ENCODE measurements at regions not wholly inside any gene's neighbourhood (a gene's known extent, or its start where the extent isn't known, plus 50 kb on each side); places are given as distances from the start of the nearest gene placed in this dataset.

DNA sequence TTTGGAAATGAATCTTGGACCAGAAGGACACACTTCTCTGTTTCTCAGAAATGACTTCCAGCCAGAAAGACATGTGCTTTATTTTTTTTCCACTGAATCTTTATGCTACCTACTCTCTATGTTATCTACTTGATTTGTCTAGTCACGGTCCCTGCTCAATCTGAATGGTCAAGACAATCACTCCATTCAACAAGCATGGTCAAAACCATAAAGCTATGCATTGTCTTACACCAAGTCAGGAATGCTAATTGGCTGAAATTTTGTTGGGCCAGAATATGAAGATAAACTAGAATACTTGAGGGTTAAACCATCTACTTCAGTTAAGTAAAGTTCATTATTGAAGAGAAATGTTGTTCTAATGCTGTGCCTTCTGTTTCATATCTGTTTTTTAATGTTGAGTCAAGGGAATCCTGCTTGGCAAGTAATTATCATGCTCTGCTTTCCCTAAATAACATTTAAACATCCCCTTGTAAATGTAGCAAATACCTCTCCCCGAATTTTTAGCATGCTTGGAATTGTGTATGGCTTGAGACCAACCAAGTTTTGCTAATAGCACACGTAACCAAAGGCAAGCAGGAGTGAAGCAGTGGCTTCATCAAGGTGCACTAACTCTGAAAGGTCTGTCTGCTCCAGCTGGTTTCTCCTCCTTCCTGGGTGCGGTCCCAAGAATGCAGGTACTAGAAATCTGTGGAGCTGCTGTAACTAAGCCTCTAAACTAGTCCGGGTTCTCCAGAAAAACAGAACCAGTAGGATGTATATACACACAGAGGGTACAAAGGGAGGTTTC, 190.3 kb upstream of the CDYL start:
- DNase-seq (ENCODE audit: low read depth), result no peak
- TF ChIP-seq, protein P1, sequence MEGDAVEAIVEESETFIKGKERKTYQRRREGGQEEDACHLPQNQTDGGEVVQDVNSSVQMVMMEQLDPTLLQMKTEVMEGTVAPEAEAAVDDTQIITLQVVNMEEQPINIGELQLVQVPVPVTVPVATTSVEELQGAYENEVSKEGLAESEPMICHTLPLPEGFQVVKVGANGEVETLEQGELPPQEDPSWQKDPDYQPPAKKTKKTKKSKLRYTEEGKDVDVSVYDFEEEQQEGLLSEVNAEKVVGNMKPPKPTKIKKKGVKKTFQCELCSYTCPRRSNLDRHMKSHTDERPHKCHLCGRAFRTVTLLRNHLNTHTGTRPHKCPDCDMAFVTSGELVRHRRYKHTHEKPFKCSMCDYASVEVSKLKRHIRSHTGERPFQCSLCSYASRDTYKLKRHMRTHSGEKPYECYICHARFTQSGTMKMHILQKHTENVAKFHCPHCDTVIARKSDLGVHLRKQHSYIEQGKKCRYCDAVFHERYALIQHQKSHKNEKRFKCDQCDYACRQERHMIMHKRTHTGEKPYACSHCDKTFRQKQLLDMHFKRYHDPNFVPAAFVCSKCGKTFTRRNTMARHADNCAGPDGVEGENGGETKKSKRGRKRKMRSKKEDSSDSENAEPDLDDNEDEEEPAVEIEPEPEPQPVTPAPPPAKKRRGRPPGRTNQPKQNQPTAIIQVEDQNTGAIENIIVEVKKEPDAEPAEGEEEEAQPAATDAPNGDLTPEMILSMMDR (IDR thresholded peaks at IDR 0.05; ENCODE audit: insufficient read depth, low read depth, low read length), result no peak
- Histone ChIP-seq H3K36me3 (ENCODE audit: control insufficient read depth, insufficient read depth, low read length) (no peaks in the 10 kb centered on the region), H3K27me3 (ENCODE audit: control insufficient read depth, insufficient read depth, low read length) (no peaks in the 10 kb centered on the region), H3K4me3 (ENCODE audit: low read depth, low read length) (no peak overlapping the region)
- CTCF ChIA-PET, result no interaction called here
- POLR2A ChIA-PET, result no interaction called here

DNA sequence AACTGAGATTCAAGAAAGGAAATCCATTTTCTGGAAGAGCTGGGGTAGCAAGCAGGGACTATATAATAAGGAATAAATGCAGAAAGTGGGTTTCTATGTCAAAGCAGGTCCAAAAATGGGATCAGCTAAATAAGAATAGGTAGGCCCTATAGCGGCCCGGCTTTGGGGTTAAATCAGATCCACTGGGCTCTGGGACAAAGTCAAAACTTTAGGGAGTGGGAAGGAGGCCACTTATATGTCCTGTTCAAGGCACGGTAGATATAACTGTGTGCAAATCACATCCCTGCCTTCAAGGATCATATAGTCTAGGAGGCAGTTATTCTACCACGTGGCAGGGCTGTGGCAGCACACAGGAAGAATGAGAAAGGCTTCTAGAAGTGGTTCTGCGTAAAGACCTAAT, 191.4 kb upstream of the CDYL start:
- H3K4me3 ChIP-seq (ENCODE audit: low read depth, low read length), result no peak overlapping the region
- no peaks in the 10 kb centered on the region for H3K27me3 ChIP-seq (ENCODE audit: control insufficient read depth, insufficient read depth, low read length)
- DNase-seq (ENCODE audit: low read depth), result no peak
- POLR2A ChIA-PET, result no interaction called here
- CTCF ChIA-PET, result no interaction called here
- H3K36me3 ChIP-seq (ENCODE audit: control insufficient read depth, insufficient read depth, low read length), result no peaks in the 10 kb centered on the region
- TF ChIP-seq, protein P1 (IDR thresholded peaks at IDR 0.05; ENCODE audit: insufficient read depth, low read depth, low read length), result no peak

DNA sequence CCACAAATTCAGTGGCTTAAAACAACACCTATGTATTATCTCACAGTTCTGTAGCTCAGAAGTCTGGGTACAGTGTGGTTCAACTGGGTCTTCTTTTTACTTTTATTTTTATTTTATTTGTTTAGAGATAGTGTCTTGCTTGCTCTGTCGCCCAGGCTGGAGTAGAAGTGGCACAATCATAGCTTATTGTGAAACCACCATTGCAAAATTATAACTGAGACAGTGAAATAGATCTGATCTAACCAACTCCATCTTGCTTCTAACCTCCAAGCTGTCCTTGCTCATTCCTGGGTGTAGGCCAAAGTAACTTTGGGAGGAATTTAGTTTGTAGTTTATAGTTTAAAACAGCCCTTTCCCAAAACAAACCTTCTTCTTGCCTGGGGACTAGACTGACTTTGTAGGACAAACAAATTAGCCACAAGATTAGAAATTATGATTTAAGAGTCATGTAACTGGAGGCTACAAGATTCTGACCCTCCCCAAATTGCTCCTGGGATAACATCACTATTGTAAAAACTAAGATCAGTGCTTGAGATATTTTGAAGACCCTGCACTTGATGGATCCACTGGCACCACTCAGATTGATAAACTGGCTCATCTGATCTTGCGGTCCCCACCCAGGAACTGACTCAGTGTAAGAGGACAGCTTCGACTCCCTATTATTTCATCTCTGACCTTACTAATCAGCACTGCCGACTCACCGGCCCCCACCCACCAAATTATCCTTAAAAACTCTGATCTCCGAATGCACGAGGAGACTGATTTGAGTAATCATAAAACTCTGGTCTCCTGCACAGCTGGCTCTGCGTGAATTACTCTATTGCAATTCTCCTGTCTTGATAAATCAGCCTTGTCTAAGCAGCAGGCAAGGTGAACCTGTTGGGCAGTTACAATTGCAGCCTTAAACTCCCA, 193.4 kb upstream of the CDYL start:
- H3K27me3 ChIP-seq (ENCODE audit: control insufficient read depth, insufficient read depth, low read length), result no peaks in the 10 kb centered on the region
- DNase-seq (ENCODE audit: low read depth), result peak; percentile 59
- H3K4me3 ChIP-seq (ENCODE audit: low read depth, low read length), result no peak overlapping the region
- H3K36me3 ChIP-seq (ENCODE audit: control insufficient read depth, insufficient read depth, low read length), result no peaks in the 10 kb centered on the region
- TF ChIP-seq, protein P1 (IDR thresholded peaks at IDR 0.05; ENCODE audit: insufficient read depth, low read depth, low read length), result no peak
- CTCF ChIA-PET, result interaction anchor here (1.5 to 1.9 kb wide), 2 partner anchors 10 to 269 kb away, joined by 5 to 6 read pairs; no protein-coding TSS in a partner anchor
- POLR2A ChIA-PET, result no interaction called here

DNA sequence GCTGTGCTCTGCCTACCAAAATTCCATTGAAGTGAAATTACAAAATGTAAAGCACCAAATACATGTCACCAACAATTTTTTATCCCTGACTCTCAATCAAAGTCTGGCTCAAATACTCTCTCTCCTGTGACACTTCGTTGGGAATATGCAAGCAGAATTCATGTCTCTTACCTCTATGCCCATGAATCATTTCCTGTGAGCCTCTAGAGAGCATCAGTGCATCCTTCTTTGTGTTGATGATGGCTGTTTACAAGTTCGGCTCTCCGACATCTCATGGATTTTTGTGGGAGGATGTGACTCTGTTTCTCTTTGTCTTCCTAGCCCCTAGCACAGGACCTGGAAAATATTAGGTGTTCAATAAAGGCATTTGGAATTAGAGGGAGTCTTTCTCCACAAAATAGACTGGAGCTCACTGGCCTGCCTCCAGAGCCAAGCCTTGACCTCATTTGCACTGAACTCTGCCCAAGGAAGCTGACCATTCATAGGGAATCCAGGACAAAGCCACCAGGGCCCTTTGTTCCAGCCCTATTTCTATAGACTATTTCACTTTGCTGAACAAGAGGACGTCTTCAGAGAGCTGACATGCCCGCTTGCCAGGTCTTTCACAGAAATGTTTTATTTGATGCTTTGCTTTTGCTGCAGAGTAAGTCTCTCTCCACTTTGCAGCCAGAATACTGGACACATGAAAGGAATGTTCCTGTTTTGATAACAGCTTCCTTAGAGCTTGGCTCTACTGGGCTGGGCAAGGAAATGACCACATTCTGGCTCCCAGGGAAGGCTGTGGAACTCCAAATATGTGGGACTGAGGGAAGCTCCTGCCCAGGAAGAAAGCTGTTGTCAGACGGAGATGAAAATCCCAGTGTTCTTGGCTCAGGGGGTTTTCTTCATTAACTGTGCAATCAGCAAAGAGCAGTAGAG, 194.5 kb upstream of the CDYL start:
- TF ChIP-seq, protein P1 (IDR thresholded peaks at IDR 0.05; ENCODE audit: insufficient read depth, low read depth, low read length), result no peak
- H3K36me3 ChIP-seq (ENCODE audit: control insufficient read depth, insufficient read depth, low read length), result no peaks in the 10 kb centered on the region
- H3K4me3 ChIP-seq (ENCODE audit: low read depth, low read length), result no peak overlapping the region
- POLR2A ChIA-PET, result no interaction called here
- no peaks in the 10 kb centered on the region for H3K27me3 ChIP-seq (ENCODE audit: control insufficient read depth, insufficient read depth, low read length)
- peak; percentile 67 for DNase-seq (ENCODE audit: low read depth)
- CTCF ChIA-PET, result interaction anchor here (1.9 kb wide), 1 partner anchor 11 kb away, joined by 6 read pairs; no protein-coding TSS in a partner anchor
